Stimulated activated CD4-positive, alpha-beta T cell treated with anti-CD3 and anti-CD28 coated beads, Interleukin-1b, Interleukin-23, amount 100 ng/mL, for 48 hours (primary cell): ENCODE measurements at regions not wholly inside any gene's neighbourhood (a gene's known extent, or its start where the extent isn't known, plus 50 kb on each side); places are given as distances from the start of the nearest gene placed in this dataset.

Experiments
- DNase-seq: peaks from one replicate; pipeline ENCODE4 v3.0.0-alpha.2; 2020

DNA sequence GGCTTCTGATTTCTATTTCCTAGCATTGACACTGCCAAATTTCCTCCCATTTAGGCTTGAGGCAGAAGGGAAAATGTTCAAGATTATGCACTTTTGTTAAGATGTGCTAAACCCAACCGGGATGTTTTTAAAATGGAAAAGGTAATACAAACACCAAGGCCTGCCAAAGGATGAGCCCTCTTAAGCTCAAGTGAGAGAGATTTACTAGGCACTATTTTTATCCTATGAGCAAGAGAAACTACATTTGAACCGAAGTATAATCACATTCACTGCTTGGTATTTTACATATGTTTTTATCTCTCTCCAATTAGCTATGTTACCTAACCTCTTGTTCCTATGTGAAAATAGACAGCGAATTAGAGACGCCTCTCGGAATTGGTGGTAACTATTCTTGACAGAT is 295.8 kb downstream of the GABRB3 start:
- DNase-seq, result no peak

DNA sequence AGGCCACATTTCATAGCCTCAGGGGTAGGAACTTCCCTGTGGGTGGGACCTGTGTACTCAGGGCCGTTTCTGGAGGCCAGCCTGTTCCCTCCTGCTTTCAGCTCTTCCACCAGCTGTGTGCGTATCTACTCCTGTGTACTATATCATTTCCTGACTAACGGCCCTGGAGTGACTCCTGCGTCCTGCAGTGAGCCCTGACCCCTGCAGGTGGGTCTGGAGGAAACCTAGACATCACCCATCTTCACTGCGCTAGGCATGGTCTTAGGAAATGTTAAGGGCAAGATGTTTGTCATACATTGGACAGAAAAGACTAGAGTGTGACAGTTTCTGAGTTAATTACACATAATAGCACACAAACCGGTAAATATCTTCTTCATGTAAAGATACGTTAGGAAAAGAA is 297.3 kb downstream of the GABRB3 start:
- no peak for DNase-seq

DNA sequence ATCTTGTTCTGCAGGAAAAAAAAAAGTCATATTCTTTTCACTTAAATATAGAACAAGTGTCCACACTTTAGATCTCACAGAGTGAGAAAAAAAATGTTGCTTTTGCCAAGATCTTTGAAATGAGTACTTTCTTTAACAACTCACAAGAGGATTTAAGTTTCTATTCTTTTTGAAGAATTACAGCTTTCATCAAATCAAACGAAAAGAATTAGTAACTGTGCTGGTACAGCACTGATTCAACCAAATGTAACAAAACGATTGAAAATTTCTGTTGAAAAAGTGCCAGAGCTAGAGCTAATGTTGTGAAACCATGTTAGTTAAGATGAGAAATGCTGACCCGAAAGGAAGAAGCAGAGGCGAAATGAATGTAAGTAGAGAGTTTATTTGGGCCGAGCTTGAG is 300.2 kb downstream of the GABRB3 start:
- DNase-seq, result no peak

DNA sequence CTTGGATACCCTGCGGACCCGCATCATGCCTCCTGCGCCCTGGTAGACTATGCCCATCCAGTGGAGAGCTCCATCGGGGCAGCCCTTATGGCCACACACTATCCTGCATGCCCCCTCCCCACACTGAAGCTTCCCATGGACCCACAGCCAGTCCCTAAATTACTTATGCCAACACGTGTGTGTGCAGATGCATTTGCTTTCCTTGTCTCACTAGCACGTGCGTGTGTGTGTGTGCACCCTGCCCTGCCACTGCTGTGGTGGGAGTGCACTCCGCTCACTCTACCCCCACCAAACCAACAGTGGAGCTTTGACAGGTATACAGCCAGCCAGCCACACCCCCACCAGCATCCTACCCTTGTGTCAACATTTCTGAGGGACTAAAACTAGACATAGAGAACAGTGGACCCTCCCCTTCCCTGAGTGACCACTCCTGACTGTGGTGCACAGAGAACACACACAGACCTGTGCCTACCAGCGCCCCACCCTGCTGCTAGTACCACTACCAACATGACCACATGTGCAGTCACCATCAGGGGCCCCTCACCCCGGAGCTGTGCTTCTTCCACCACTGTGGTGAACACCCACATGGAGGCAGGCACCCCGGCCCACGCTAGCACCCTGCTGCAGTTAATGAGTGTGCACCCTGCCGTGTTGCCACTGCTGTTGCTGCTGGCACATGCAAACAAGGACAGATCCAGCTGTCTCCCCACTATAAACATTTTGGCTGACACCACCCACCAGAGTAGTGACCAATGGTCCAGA is 310.8 kb downstream of the GABRB3 start:
- DNase-seq, result no peak

DNA sequence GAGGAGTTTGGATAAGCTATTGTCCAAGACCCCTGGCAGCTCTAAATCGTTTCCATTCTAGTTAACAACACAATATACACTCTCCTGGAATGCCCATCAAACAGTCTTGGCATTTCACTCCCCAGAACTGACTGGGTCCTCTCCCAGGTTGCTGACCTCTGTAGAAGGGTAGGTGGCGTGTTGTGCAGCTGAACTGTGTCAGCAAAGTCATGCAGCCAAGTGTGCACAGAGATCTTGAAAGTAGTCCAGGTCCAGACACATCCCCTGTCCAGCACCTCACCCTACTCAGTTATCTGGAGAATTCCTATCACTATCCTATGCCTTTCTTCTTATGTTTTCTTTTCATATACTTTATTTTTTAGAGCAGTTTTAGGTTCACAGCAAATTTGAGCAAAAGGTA is 312.7 kb downstream of the GABRB3 start:
- DNase-seq, result no peak

DNA sequence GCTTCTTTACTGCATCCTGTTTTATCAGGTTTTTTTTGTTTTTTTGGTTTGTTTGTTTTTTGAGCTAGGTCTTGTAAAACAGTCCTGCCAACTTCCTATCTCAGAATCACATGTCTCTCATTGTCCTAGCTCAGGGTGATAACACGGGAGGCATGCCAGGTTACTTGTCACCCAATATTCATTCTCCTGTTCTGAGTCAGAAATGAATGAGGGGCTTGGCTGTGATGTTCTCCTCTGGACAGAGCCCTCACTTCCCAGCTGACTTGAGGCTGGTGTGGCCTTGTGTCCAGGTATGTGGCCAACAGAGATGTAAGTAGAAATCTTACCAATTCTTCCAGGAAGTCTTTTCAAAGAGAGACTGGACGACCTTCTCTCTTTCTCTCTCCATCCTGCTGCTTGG is 317.0 kb downstream of the GABRB3 start:
- no peak for DNase-seq

DNA sequence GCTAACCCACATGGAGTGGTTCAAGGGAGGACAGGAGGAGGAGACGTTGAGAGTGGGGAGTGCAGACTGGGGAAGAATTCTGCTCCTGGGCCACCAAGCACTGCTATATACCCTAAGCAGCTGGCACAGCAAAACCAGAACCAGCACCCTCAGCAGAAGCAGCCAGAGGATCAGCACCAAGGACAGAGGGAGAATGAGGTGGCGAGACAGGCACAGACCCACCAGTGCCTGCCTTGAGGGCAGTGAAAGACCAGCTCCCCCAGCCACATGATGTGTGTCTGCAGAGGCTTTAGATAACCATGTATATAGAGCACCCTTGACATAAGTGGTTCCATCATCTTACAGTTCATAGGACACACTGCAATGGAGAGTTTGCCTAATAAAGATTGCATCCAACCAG is 319.0 kb downstream of the GABRB3 start:
- DNase-seq, result no peak

DNA sequence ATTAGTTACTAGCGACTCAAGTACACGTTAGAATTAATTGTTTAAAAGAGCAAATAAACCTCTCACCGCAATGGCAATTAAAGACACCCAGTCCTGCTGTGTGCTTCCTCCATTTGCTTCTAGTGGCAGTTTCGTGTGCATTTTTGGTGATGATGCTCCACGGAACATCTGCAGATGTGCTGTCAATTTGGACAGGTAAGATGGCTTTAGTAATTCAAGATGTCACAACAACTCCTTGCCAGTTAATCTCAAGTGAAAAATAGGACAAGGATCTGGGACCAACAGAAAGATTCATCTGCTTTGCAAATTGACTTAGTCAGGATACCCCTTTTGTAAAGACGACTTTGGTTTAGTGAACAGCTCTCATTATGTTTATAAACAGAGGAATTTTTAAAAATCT is 320.9 kb downstream of the GABRB3 start:
- no peak for DNase-seq

DNA sequence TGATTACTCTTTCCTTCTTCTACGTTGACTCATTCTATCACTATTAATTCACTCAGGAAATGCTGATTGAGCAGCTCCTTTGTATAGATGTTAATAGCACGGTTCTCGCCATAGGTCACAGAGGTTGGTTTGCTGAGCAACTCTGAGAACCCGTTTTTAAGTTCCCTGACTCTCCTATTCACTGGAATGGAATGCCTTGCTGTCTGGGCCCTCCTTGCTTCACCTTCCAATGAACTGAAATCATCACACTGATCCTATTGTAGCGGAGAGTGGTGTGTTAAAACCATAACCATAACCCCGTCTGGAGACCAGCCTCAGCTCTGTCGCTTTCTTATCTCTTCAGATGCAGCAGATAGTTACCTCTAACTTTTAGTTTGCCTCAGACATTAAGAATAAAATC is 323.6 kb downstream of the GABRB3 start:
- DNase-seq, result no peak

DNA sequence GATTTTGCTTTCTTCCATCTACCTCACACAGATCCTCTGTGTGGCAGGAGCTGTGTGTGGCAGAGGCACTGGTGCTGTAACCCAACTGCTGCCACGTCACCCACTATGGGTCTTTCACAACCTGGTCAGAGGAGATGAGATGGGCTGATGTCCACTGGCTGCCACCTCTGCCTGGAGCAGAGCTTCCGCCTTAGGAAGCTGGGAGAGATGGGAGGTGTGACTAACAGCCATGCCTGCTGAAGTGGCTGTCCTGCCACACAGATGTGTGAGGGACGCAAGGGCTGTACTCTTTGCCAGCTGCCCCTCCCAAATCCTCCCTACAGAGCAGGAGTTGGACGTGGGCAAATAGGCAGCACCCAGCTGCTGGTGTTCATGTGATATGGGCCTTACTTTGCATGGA is 329.5 kb downstream of the GABRB3 start:
- no peak for DNase-seq

DNA sequence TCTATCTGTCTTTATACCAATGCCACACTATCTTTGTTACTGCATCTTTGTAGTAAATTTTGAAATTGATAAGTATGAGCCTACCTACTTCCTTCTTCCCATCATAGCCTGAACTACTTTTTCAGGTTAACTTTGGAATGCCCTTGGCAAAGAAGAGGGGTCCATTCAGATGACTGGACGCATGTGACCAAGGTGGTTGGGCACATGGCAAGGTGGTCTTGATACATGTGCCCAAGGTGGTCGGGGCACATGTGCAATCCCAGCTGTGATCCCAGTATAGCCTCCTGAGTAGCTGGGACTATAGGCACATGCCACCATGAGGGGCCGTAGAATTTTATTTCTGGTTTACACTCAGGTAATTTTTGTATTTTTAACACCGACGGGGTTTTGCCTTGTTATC is 330.2 kb downstream of the GABRB3 start:
- no peak for DNase-seq

DNA sequence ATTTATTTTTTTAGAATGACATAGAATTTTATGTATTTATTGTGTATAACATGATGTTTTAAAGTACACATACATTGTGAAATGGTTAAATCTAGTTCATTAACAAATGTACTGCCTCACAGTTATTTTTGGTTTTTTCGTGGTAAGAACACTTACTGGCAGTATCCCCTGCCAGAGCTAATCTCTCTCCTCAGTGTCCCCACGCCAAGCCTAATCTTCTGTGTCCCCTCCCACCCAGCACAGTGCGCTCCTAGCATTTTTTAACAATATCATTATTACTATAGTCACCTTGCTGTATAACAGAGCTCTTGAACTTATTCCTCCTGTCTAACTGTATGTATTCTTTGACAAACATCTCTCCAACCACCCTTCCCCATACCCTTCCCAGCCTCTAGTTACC is 333.2 kb downstream of the GABRB3 start:
- no peak for DNase-seq

DNA sequence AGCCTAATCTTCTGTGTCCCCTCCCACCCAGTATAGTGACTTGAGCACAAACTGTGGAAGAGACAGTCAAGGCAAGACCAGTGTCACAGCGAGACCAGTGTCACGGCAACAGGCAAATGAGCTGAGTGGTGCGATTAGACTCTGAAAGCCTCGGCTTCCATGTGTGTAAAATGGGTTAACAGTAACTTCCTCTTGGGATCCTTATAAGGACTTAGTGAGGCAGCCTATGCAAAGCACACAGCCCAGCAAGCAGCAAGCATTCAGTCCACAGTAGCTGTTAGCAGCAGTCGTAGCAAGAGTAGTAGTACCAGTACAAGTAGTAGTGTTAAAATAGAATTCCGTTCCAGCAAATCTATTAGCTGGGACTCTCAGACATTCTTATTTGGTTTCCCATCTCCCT is 334.1 kb downstream of the GABRB3 start:
- DNase-seq, result no peak

DNA sequence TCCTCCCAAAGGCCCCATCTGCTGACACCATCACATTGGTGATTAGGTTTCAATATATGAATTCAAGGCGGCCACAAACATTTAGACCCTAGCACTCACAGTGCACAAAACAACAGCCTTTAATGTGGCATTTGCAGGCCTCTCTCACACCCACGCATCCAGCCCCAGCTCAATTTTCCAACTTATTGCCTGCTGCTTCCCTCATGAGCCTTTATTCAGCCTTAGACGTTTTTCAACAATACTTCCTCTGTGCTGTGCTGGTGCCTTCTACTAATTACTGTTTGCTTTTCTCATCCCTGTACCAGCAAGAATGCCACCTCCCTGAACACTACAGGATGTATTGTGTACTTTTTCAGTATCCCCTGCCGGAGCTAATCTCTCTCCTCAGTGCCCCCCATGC is 334.6 kb downstream of the GABRB3 start:
- no peak for DNase-seq

DNA sequence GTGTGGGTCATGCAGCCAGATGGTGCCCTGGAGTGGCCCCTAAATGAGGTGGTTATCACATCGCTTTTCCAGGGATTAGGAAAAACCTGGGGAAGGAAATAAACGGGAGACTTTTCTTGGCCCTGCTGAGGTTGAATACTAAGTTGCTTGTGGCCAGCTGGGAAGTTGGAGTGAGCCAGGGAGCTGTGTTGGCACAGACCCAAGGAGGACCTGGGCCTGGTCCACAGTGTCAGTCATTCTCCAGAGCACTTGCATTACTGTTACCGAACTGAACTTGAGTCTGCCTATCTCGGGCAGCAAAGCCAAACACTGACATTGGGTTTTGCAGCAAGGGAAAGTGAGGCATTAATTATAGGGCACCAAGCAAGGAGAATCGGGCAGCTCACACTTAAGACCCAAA is 339.0 kb downstream of the GABRB3 start:
- DNase-seq, result no peak

DNA sequence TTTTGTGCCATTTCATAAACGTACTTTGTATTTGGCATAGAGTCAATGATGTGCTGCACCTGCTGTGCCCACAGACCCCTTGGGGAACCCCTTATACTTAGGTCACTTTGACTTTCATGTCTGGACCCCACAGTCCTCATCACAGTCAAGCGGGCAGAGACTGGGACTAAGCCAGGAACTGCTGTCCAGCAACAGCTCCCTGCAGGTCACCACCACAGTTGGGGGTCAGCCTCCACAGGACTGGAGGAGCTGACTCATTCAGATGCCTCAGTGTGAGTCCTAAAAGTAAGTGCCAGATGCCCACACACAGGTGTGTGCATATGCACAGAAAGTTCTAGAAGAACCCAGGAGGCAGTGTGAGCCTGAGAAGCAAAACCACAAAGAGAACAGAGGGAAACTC is 339.8 kb downstream of the GABRB3 start:
- no peak for DNase-seq

DNA sequence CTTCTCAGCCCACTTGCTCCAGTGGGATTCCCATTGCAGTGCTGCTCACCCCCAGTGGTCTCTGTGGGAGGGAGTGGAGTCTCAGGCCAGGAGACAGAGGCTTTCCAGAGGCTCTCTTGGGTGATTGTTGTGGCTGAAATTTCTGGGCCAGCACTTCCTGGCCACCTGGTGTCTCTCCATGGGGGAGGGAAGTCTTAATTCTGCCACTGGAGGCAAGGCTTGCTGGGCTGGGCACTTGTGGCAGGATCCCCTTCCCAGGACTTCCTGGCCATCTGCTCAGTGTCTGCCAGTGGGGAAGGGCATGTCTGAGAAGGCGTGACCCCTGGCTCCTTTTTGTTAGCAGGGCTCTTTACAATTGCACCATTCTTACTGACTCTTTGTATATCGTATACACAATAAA is 351.8 kb downstream of the GABRB3 start:
- DNase-seq, result no peak

DNA sequence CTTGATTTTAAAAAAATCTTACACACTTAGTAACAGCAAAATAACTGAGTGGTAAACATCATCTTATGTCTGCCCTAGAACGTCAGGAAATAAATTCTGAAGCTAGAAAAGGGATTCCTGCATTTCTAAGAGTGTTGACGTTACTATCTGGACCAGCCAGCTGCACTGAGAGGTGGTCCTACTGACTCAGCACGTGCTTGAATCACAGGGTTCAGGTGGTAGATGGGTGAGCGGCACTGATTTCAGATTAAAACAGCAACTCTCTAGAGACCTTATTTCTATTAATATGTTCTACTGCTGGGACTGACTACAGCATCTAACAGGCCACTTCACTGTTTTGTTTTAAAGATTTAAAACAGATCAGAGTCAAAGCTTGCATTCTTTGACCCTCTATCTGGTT is 377.2 kb downstream of the GABRB3 start:
- DNase-seq, result no peak

DNA sequence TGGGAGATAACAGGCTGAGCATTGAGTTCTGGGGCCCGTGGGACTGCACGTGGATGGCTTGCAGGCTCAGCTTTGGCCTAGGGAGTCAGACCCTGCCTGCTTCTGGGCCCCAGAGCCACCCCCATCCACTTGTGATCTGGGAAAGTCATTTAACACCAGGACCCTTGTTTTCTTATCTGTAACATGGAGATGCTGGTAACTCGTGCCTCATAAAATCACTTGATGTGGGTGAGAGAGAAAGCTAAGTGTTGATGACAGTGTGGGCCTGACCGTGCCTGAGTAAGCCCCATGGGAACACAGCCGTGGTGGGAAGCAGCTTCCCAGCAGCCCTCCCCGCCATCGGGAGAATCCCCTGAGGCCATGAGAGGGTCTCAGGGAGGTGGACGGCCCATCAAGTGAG is 378.1 kb downstream of the GABRB3 start:
- DNase-seq, result no peak

DNA sequence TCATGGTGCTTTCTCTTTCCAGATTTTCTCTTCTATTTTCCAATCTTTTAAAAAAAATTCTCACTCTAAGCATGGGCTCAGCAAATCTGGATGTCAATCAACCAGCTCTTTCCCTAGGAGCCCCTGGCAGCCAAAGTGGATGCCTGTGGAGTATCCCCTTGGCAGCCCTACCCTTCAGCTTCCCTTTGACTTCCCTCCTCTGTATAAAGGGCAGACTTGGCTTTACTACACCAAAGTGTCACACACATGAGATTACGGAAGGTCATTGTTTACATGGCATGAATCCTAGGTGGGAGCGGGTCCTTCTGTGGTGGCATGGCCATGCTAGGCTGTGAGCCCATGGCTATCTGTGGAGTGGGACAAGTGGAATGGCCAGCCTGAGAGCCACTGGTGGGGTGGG is 379.9 kb downstream of the GABRB3 start:
- no peak for DNase-seq

DNA sequence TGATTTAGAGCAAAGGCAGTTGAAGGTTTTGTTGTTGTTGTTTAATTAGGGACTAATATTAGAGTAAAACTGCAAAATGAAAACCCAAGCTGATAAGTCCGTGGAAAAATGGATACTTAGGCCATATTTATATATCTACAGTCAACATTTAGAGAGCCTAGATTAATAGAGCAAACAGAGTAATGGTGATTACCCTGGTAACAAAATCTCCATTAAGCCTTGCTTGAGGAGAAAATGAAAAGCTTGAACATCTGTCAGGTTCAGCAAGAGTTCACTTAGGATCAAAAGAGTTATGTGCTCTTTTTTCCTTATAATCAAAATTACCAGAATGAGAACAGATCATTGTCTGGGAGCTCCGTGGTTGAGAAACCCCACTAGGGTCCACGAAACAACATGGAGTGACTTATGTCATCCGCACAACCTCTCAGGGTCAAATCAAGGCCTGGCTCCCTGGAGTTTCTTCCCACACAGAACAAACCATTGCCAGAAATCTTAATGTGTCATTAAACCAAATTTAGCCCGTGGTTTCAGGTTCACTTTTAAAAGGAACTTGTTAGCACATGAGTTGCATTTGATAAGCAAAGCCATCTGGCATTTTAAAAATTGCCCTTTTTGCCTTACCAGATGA is 381.2 kb downstream of the GABRB3 start:
- DNase-seq, result no peak

DNA sequence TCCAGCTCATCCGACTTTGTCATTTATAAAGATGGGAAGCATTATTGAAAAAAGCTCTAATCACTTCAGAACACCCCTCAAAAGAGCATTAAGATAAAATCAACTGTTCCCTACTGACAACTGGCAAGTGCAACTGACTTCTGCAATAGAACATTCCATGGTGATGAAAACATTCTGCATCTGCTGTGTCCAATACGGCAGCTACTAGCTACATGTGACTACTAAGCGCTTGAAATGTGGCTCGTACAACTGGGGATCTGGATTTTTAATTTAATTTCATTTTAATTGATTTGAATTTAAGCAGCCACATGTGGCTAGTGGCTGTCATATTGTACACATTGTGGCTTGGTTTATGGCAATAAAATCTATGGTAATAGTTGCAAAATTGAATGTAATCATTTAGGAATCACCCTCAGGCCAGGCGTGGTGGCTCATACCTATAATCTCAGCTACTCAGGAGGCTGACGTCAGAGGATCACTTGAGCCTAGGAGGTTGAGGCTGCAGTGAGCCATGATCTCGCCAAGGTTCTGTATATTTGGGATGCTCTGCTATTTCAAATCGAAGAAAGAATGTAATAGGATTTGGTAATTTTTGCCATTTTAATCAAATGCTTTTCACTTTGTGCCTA is 390.3 kb downstream of the GABRB3 start:
- no peak for DNase-seq

DNA sequence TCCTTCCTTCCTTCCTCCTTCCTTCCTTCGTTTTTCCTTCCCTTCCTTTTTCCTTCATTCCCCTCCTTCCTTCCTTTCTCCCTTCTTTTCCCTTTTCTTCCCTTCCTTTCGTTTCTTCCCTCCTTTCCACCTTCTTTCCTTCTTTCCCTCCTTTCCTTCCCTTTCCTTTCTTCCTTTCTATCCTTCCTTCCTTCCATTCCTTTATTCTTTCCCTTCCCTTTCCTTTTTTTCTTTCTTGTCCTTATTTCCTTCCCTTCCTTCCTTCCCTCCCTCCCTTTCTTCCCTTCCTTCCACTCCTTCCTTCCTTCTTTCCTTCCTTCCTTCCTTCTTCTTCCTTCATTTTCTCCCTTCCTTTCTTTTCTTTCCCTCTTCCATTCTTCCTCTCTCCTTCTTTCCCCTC is 394.6 kb downstream of the GABRB3 start:
- DNase-seq, result no peak

DNA sequence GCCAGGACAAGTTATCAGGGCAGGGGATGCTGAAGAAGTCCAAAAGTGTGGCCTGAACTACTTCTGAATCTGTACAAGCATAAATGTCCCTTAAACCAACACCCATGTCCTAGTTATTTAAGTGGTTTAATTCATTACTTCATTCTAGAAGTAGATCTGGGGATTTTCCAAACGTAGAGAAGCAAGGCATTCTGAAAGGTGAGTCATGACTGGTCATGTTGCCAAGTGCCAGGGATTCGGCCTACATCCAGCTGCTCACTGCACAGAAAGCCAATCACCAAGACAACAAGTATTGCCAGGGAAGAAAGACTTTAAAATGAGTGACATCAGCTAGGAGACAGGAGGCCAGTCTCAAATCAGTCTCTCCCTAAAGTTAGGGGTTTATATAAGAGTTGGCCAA is 396.6 kb downstream of the GABRB3 start:
- no peak for DNase-seq

DNA sequence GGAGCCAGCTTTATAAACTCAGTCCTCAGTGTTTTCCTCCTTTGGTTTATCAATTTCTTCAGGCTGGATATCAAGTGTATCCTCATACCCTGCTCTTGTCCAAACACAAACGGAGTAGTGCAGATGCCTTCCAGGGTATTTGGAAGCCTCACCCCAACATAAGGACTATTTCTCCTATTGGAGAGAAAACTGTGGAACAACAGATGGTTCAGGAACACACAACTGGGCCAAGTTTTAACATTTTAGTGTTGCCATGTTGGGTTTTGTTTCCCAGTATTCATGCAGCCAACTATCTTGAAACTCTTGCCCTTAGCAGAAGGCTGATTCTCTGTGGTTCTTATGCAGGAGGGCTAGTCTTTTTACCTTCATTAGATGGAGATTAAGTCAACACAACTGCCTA is 398.1 kb downstream of the GABRB3 start:
- no peak for DNase-seq
